IMR-90 (cell line): ENCODE measurements at regions not wholly inside any gene's neighbourhood (a gene's known extent, or its start where the extent isn't known, plus 50 kb on each side); places are given as distances from the start of the nearest gene placed in this dataset.

Experiments
- CTCF ChIP-seq: conservative IDR thresholded peaks from 2 replicates; pipeline ENCODE4 v1.5.1; 2012; ENCODE audit warnings: mild to moderate bottlenecking, low read depth, low read length, improper control_type of control experiment
- SMC3 ChIP-seq: fragments of 150-350 bp; IDR thresholded peaks from 2 replicates; pipeline ENCODE4 v1.6.1; 2016; ENCODE audit warnings: low read depth, mild to moderate bottlenecking, antibody characterized with exemption, low read length, moderate library complexity

- TF ChIP-seq SMC3 (no peak), CTCF (no peak)
These were observed 351.5 kb upstream of the ZP4 start for GRCh38 chr1:238242181-238242580.
